Pancreas (tissue), 10 donors: ENCODE measurements at regions not wholly inside any gene's neighbourhood (a gene's known extent, or its start where the extent isn't known, plus 50 kb on each side); places are given as distances from the start of the nearest gene placed in this dataset.

Experiments used
- ATAC-seq, 4 donors: fragments of 200-7000 bp; cut with Tn5 transposase; one replicate each; pipeline versions ENCODE4 v1.8.0 to v1.9.1; 2020; ENCODE audit warnings: mild to moderate bottlenecking in 4 of 4, moderate library complexity in 4 of 4
- DNase-seq, 6 donors: peaks; one replicate each; pipeline ENCODE4 v3.0.0-alpha.2; 2020
- FAIRE-seq: peaks from 2 replicates; lab custom pipeline; 2012; peaks lifted over from hg19 to GRCh38; lab: Jason Lieb, UNC
- H3K27ac ChIP-seq, 4 donors: fragments of 200-600 bp; sonication (generic); 1 replicate in 3 of 4; 2 replicates in 1 of 4; pipeline versions ENCODE4 v1.5.0 to v1.8.0; 2020
- H3K27me3 ChIP-seq, 4 donors: fragments of 200-600 bp; one replicate each; pipeline ENCODE4 v1.8.0; 2021
- H3K36me3 ChIP-seq, 3 donors: fragments of 200-600 bp; sonication (generic) in 1 of 3; one replicate each; pipeline versions ENCODE4 v1.5.0 to v1.8.0; 2020 to 2021
- H3K4me1 ChIP-seq, 3 donors: fragments of 200-600 bp; one replicate each; pipeline ENCODE4 v1.8.0; 2021
- H3K4me3 ChIP-seq, 4 donors: fragments of 200-600 bp; sonication (generic) in 2 of 4; one replicate each; pipeline versions ENCODE4 v1.5.0 to v1.8.0; 2020 to 2021
- H3K9me3 ChIP-seq, 4 donors: fragments of 200-600 bp; one replicate each; pipeline ENCODE4 v1.8.0; 2021
- WGBS, 2 donors: extraction: QIAGEN DNeasy Blood & Tissue Kit; methylation state at CpG; one replicate each; pipeline ENCODE4 v1.1.7; 2013; 5-methylcytosine and 5-hydroxymethylcytosine counted together
- intact Hi-C, 3 donors: fragments of 100-400 bp; cut with DNase I; formaldehyde crosslinking; loops; one replicate each; pipeline versions ENCODE4 v1.11.1 to v1.14.2; 2022
- TF ChIP-seq, protein P1 (sequence below), 4 donors: fragments of 200-600 bp; sonication (generic) in 3 of 4; IDR thresholded peaks; one replicate each; pipeline versions ENCODE4 v1.5.0 to v1.8.0; 2021; ENCODE audit warnings: antibody characterized with exemption in 4 of 4
- donor health status: healthy with polysubstance abuse.
- donor health status: DM: no; HTN: no; CAD: no; lungs with moderate emphysema.
- donor health status: DM: no; HTN: no; CAD: no.
- donor health status: control.
- donor health status: control.
- donor health status: Bipolar disorder and iron deficiency.
- donor health status: DM: yes; HTN: yes; CAD: no.
- donor health status: DM: no; HTN: no; CAD: no.
- donor health status: DM: no; HTN: no; CAD: no.
- donor health status: DM: yes; HTN: yes; CAD: no.

- WGBS, 2 donors = 74 to 85% methylated on average over 3 of the region's 3 CpGs
- intact Hi-C loops = no loop called here
- no peak for DNase-seq
- H3K4me1 ChIP-seq = no peaks in the 10 kb centered on the region
- TF ChIP-seq, protein P1, sequence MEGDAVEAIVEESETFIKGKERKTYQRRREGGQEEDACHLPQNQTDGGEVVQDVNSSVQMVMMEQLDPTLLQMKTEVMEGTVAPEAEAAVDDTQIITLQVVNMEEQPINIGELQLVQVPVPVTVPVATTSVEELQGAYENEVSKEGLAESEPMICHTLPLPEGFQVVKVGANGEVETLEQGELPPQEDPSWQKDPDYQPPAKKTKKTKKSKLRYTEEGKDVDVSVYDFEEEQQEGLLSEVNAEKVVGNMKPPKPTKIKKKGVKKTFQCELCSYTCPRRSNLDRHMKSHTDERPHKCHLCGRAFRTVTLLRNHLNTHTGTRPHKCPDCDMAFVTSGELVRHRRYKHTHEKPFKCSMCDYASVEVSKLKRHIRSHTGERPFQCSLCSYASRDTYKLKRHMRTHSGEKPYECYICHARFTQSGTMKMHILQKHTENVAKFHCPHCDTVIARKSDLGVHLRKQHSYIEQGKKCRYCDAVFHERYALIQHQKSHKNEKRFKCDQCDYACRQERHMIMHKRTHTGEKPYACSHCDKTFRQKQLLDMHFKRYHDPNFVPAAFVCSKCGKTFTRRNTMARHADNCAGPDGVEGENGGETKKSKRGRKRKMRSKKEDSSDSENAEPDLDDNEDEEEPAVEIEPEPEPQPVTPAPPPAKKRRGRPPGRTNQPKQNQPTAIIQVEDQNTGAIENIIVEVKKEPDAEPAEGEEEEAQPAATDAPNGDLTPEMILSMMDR (IDR thresholded peaks at IDR 0.05) = no peak
- no peaks in the 10 kb centered on the region for H3K9me3 ChIP-seq
- no peak overlapping the region for H3K27ac ChIP-seq
- no peaks in the 10 kb centered on the region for H3K36me3 ChIP-seq
- no peak overlapping the region for H3K4me3 ChIP-seq
- no peak for FAIRE-seq
- no peaks in the 10 kb centered on the region for H3K27me3 ChIP-seq
- no peak for ATAC-seq
Measured at GRCh38 chr6:62474793-62475192, 188.8 kb upstream of the KHDRBS2 start.

DNA sequence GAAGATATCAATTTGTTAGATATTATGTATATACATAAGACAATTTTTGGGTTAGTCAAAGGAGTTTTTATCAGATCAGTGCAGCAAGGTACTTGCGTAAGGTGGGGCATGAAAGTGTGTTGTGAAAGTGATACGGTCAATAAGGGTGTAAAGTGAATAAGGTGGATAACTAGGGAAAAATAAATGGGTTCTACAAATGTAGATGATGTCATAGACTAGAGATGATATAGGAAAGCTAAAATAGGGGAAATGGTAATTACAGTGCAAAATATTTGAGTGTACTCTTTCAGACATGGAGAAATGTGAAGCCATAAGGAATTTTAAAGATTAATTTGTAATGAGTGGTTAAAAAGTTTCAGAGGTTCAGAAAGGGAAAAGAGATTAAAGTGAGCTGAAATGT lies 180.6 kb upstream of the KHDRBS2 start:
- 94 to 95% methylated on average over 2 of the region's 2 CpGs for WGBS, 2 donors
- intact Hi-C loops = no loop called here
- DNase-seq = no peak
- Histone ChIP-seq H3K4me3 (no peak overlapping the region), H3K4me1 (peaks cover 0 to 6% (median 0%) of the 10 kb centered on the region in 3 donors), H3K36me3 (no peaks in the 10 kb centered on the region), H3K27me3 (no peaks in the 10 kb centered on the region), H3K9me3 (no peaks in the 10 kb centered on the region), H3K27ac (no peak overlapping the region)
- TF ChIP-seq, protein P1 (IDR thresholded peaks at IDR 0.05) = no peak
- ATAC-seq = no peak
- FAIRE-seq = no peak

DNA sequence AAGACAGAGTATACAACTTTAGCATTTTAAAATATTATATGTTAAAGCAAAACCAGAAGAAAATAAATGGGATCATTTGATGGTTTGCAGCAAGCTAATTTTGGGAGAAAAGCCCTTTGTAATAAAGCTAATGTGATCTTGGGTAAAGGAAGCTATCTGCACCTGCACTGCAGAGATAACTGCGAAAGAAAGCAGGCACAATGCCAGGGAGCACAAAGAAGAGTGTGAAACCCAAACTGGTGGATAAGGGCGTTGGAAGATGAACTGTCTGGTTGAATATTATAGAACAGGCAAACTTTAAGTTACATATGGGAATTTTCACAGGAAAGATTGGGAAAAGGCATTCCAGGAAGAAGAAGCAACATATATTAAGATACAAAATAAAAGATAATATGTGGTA lies 179.2 kb upstream of the KHDRBS2 start:
- H3K27me3 ChIP-seq = no peaks in the 10 kb centered on the region
- TF ChIP-seq, protein P1 (IDR thresholded peaks at IDR 0.05) = no peak
- ATAC-seq (no peak), FAIRE-seq (no peak), DNase-seq (no peak)
- intact Hi-C loops = no loop called here
- no peaks in the 10 kb centered on the region for H3K9me3 ChIP-seq
- no peak overlapping the region for H3K4me3 ChIP-seq
- no peak overlapping the region for H3K27ac ChIP-seq
- H3K36me3 ChIP-seq = no peaks in the 10 kb centered on the region
- H3K4me1 ChIP-seq = peaks cover 0 to 6% (median 0%) of the 10 kb centered on the region in 3 donors
- WGBS, 2 donors = 13 to 21% methylated on average over 2 of the region's 2 CpGs

- 68 to 98% methylated on average over 2 of the region's 2 CpGs for WGBS, 2 donors
Measured at GRCh38 chr6:62452586-62452985, 166.6 kb upstream of the KHDRBS2 start.

DNA sequence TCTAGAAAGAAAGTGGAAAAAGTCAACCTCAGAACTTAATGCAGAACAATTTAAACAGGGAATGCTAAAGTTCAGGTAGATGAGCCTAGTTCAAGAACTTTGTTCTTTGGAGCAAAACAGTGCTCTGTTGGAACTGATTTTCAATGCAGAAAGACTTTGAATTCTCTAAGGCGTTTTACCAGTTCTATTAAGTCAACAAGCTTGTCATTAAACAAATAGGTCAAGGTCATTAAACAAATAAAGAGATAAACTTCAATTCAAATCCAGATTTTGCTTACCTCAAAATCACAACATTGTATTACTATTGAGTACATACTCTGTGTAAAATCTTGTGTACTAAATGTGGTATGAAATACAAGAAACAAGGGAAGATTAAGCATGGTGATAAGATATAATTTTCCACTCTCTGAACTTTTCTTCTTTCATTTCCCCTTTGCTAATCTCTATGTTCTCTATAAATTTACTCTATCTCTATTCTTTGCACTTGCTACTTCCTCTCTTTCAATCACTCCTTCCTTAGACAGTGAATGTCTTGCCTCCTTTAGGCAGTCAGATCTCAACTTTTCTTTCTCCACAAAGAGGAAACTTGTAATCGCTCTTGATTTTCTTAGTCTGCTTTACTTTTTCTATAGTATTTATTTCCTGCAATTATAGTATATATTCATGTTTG lies 160.8 kb upstream of the KHDRBS2 start:
- no peaks in the 10 kb centered on the region for H3K27me3 ChIP-seq
- TF ChIP-seq, protein P1 (IDR thresholded peaks at IDR 0.05) = no peak
- 49 to 52% methylated on average over 2 of the region's 2 CpGs for WGBS, 2 donors
- H3K27ac ChIP-seq = no peak overlapping the region
- H3K36me3 ChIP-seq = no peaks in the 10 kb centered on the region
- peaks cover 0 to 10% (median 0%) of the 10 kb centered on the region in 3 donors for H3K4me1 ChIP-seq
- no peak overlapping the region for H3K4me3 ChIP-seq
- no peaks in the 10 kb centered on the region for H3K9me3 ChIP-seq
- FAIRE-seq (no peak), DNase-seq (no peak), ATAC-seq (peak in 1 of 4 donors; percentile 51)
- intact Hi-C loops = no loop called here

More at GRCh38 chr6:62452586-62452985, 166.6 kb upstream of the KHDRBS2 start:
- H3K27me3 ChIP-seq = no peaks in the 10 kb centered on the region
- no peak for ATAC-seq
- H3K27ac ChIP-seq = no peak overlapping the region
- H3K4me1 ChIP-seq = no peaks in the 10 kb centered on the region
- intact Hi-C loops = no loop called here
- TF ChIP-seq, protein P1 (IDR thresholded peaks at IDR 0.05) = no peak
- no peaks in the 10 kb centered on the region for H3K9me3 ChIP-seq
- H3K36me3 ChIP-seq = no peaks in the 10 kb centered on the region
- no peak for FAIRE-seq
- no peak overlapping the region for H3K4me3 ChIP-seq
- no peak for DNase-seq
